Uterus (tissue), 2 donors: ENCODE measurements at regions not wholly inside any gene's neighbourhood (a gene's known extent, or its start where the extent isn't known, plus 50 kb on each side); places are given as distances from the start of the nearest gene placed in this dataset.

Source experiments
- POLR2A ChIP-seq, 2 donors: fragments of 450-650 bp; IDR thresholded peaks; one replicate each; pipeline ENCODE4 v1.6.1; 2016; ENCODE audit warnings: antibody characterized with exemption in 2 of 2, mild to moderate bottlenecking in 1 of 2, moderate library complexity in 1 of 2
- TF ChIP-seq, protein P1 (sequence below), 4 experiments: fragments of 200-600 bp in 2 of 4; fragments of 450-650 bp in 2 of 4; sonication (generic) in 2 of 4; IDR thresholded peaks; one replicate each; pipeline ENCODE4 v1.5.1; 2016 to 2019; ENCODE audit warnings: antibody characterized with exemption in 4 of 4, mild to moderate bottlenecking in 2 of 4, moderate library complexity in 1 of 4

DNA sequence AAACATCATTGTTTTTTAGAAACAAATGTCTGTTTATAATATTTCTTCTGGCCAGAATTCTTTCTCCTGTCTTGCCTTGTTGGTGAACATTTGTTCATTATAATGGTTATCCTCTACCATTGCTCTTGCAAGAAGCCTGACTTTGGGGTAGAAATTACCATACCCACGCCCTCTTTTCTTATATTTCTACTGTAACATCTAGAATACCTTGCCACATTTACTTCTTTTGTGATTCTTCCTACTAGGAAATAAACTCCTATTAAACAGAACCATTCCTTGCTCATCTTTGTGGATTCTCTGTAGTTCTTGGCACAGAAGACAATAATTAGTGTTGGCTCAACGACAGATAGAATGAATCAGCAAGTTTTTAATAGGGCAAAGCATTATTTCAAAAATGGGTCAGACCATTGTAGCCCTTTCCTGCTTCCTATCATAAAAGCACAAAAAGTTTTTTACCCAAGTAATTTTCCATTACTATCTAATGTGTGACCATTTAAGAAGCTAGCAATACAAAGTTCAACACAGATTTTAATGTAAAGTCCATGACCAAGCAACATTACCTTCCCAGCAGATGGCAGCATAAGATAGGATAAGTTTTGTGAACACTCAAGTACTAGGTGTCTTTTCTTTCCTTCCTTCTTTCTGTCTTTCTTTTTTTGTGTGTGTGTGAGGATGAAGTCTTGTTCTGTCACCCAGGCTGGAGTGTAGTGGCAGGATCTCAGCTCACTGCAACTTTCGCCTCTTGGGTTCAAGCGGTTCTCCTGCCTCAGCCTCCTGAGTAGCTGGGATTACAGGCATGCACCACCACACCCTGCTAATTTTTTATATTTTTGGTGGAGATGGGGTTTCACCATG, 270.4 kb downstream of the HGF start:
- TF ChIP-seq, protein P1, sequence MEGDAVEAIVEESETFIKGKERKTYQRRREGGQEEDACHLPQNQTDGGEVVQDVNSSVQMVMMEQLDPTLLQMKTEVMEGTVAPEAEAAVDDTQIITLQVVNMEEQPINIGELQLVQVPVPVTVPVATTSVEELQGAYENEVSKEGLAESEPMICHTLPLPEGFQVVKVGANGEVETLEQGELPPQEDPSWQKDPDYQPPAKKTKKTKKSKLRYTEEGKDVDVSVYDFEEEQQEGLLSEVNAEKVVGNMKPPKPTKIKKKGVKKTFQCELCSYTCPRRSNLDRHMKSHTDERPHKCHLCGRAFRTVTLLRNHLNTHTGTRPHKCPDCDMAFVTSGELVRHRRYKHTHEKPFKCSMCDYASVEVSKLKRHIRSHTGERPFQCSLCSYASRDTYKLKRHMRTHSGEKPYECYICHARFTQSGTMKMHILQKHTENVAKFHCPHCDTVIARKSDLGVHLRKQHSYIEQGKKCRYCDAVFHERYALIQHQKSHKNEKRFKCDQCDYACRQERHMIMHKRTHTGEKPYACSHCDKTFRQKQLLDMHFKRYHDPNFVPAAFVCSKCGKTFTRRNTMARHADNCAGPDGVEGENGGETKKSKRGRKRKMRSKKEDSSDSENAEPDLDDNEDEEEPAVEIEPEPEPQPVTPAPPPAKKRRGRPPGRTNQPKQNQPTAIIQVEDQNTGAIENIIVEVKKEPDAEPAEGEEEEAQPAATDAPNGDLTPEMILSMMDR (IDR thresholded peaks at IDR 0.05): peak; percentile 52 to 82 (median 69)
- no peak for TF ChIP-seq POLR2A (IDR thresholded peaks at IDR 0.05)
